ENCODE measurements at regions not wholly inside any gene's neighbourhood (a gene's known extent, or its start where the extent isn't known, plus 50 kb on each side); places are given as distances from the start of the nearest gene placed in this dataset.

DNA sequence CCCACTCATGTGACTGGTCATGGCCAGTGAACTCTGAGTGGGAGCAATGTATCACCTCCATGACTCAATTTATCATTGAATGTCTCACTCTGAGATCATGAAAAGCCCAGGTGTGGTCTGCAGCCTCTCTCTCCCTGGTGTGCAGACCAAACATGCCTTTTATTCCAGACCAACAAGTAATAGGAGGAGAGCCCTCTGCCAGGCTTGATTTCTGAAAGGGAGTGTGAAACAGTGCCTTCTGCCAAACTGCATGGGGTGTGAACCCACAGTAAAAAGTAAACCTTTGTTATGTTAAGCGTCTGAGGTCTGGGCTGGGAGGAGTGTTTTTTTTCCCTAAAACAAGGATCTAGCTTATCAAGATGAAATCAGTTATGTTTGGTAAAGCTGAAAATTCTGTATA lies 601.2 kb downstream of the ADCYAP1 start:
- no peak for DNase-seq (ENCODE audit: low spot score)
- Histone ChIP-seq H3K4me3 (ENCODE audit: low read depth in 1 of 3, low read length in 3 of 3) (no peak overlapping the region), H3K27ac (ENCODE audit: low read depth in 1 of 2, low read length in 2 of 2) (no peak overlapping the region), H3K9me3 (ENCODE audit: control insufficient read depth in 4 of 4, low read length in 3 of 4) (no peaks in the 10 kb centered on the region), H3K27me3 (ENCODE audit: control insufficient read depth in 4 of 4, insufficient read depth in 4 of 4, low read length in 3 of 4) (no peaks in the 10 kb centered on the region), H3K36me3 (ENCODE audit: control insufficient read depth in 4 of 4, insufficient read depth in 3 of 4, low read depth in 1 of 4, low read length in 3 of 4) (no peaks in the 10 kb centered on the region), H3K9ac (ENCODE audit: low read depth in 1 of 2, low read length in 2 of 2) (no peak overlapping the region), H3K4me1 (ENCODE audit: control insufficient read depth in 4 of 4, insufficient read depth in 4 of 4, low read length in 3 of 4) (peaks cover 6 to 20% (median 14%) of the 10 kb centered on the region in 4 donors)
- TF ChIP-seq EGR1 (IDR thresholded peaks at IDR 0.05; ENCODE audit: low read depth in 2 of 2) (no peak), HNF4G (IDR thresholded peaks at IDR 0.05) (no peak), YY1 (IDR thresholded peaks at IDR 0.05) (no peak), FOXA1 (IDR thresholded peaks at IDR 0.05) (no peak), RXRA (IDR thresholded peaks at IDR 0.05) (no peak), SP1 (IDR thresholded peaks at IDR 0.05) (no peak)
- TF ChIP-seq, protein P1, sequence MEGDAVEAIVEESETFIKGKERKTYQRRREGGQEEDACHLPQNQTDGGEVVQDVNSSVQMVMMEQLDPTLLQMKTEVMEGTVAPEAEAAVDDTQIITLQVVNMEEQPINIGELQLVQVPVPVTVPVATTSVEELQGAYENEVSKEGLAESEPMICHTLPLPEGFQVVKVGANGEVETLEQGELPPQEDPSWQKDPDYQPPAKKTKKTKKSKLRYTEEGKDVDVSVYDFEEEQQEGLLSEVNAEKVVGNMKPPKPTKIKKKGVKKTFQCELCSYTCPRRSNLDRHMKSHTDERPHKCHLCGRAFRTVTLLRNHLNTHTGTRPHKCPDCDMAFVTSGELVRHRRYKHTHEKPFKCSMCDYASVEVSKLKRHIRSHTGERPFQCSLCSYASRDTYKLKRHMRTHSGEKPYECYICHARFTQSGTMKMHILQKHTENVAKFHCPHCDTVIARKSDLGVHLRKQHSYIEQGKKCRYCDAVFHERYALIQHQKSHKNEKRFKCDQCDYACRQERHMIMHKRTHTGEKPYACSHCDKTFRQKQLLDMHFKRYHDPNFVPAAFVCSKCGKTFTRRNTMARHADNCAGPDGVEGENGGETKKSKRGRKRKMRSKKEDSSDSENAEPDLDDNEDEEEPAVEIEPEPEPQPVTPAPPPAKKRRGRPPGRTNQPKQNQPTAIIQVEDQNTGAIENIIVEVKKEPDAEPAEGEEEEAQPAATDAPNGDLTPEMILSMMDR (IDR thresholded peaks at IDR 0.05; ENCODE audit: low read depth, low read length, missing input control) = no peak
- TF ChIP-seq, protein P2, sequence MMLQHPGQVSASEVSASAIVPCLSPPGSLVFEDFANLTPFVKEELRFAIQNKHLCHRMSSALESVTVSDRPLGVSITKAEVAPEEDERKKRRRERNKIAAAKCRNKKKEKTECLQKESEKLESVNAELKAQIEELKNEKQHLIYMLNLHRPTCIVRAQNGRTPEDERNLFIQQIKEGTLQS (IDR thresholded peaks at IDR 0.05) = no peak
- WGBS = 67% methylated on average over 1 of the region's 1 CpG

GRCh38 chr18:1510542-1511179 lies 606.0 kb downstream of the ADCYAP1 start:
- TF ChIP-seq JUND (IDR thresholded peaks at IDR 0.05) = no peak
- TF ChIP-seq FOXA2 (IDR thresholded peaks at IDR 0.05) = no peak
- TF ChIP-seq, protein P2 (IDR thresholded peaks at IDR 0.05) = no peak
- no peak for TF ChIP-seq ZBTB33 (IDR thresholded peaks at IDR 0.05)
- no peak for TF ChIP-seq RAD21 (IDR thresholded peaks at IDR 0.05)
- TF ChIP-seq HNF4A (conservative IDR thresholded peaks at IDR 0.05) = no peak
- TF ChIP-seq GABPA (IDR thresholded peaks at IDR 0.05 in 1 of 2, conservative IDR thresholded peaks at IDR 0.05 in 1 of 2) = no peak
- TF ChIP-seq TAF1 (conservative IDR thresholded peaks at IDR 0.05) = no peak
- TF ChIP-seq REST (IDR thresholded peaks at IDR 0.05) = no peak
- no peak for TF ChIP-seq EGR1 (IDR thresholded peaks at IDR 0.05; ENCODE audit: low read depth in 2 of 2)
- TF ChIP-seq, protein P1 (IDR thresholded peaks at IDR 0.05; ENCODE audit: low read depth, low read length, missing input control) = no peak

More at GRCh38 chr18:1510542-1511179, 606.0 kb downstream of the ADCYAP1 start:
- no peak overlapping the region for H3K4me3 ChIP-seq (ENCODE audit: low read depth in 1 of 3, low read length in 3 of 3)
- DNase-seq (ENCODE audit: low spot score) = no peak
- 89% methylated on average over 4 of the region's 4 CpGs for WGBS
- H3K9ac ChIP-seq (ENCODE audit: low read depth in 1 of 2, low read length in 2 of 2) = no peak overlapping the region
- H3K27me3 ChIP-seq (ENCODE audit: control insufficient read depth in 4 of 4, insufficient read depth in 4 of 4, low read length in 3 of 4) = no peaks in the 10 kb centered on the region
- no peaks in the 10 kb centered on the region for H3K9me3 ChIP-seq (ENCODE audit: control insufficient read depth in 4 of 4, low read length in 3 of 4)
- no peak overlapping the region for H3K27ac ChIP-seq (ENCODE audit: low read depth in 1 of 2, low read length in 2 of 2)
- H3K36me3 ChIP-seq (ENCODE audit: control insufficient read depth in 4 of 4, insufficient read depth in 3 of 4, low read depth in 1 of 4, low read length in 3 of 4) = no peaks in the 10 kb centered on the region
- H3K4me1 ChIP-seq (ENCODE audit: control insufficient read depth in 4 of 4, insufficient read depth in 4 of 4, low read length in 3 of 4) = peaks cover 0 to 15% (median 3%) of the 10 kb centered on the region in 4 donors
